Sigmoid colon (tissue), 6 donors: ENCODE measurements at regions not wholly inside any gene's neighbourhood (a gene's known extent, or its start where the extent isn't known, plus 50 kb on each side); places are given as distances from the start of the nearest gene placed in this dataset.
A peak's percentile ranks its signal among the peaks of the same experiment; 100 is the strongest.

Experiments used
- DNase-seq: peaks from one replicate; pipeline ENCODE4 v3.0.0-alpha.2; 2019
- H3K27ac ChIP-seq, 4 donors: fragments of 200-600 bp; sonication (generic); one replicate each; pipeline ENCODE4 v1.5.1; 2016 to 2019; ENCODE audit warnings: mild to moderate bottlenecking in 1 of 4
- H3K27me3 ChIP-seq, 3 donors: fragments of 200-600 bp; sonication (generic); one replicate each; pipeline ENCODE4 v1.5.1; 2019; ENCODE audit warnings: mild to moderate bottlenecking in 1 of 3
- H3K36me3 ChIP-seq, 4 donors: fragments of 200-600 bp; sonication (generic); one replicate each; pipeline ENCODE4 v1.5.1; 2016 to 2019
- H3K4me1 ChIP-seq, 4 donors: fragments of 200-600 bp; sonication (generic); one replicate each; pipeline ENCODE4 v1.5.1; 2017 to 2019
- H3K4me3 ChIP-seq, 4 donors: fragments of 200-600 bp; sonication (generic); one replicate each; pipeline ENCODE4 v1.5.1; 2017 to 2019; ENCODE audit warnings: mild to moderate bottlenecking in 2 of 4, moderate library complexity in 1 of 4
- H3K9me3 ChIP-seq, 4 donors: fragments of 200-600 bp in 3 of 4; sonication (generic) in 3 of 4; one replicate each; pipeline versions ENCODE4 v1.5.1 to v1.6.1; 2013 to 2019
- CTCF ChIP-seq, 4 experiments: fragments of 450-650 bp in 3 of 4; fragments of 200-600 bp in 1 of 4; IDR thresholded peaks; one replicate each; pipeline ENCODE4 v1.5.1; 2016 to 2019; ENCODE audit warnings: antibody characterized with exemption in 4 of 4, mild to moderate bottlenecking in 3 of 4, moderate library complexity in 2 of 4
- EP300 ChIP-seq, 4 donors: sonication (generic); formaldehyde crosslinking; IDR thresholded peaks; one replicate each; pipeline ENCODE4 v1.6.1; 2017; ENCODE audit warnings: antibody characterized with exemption in 4 of 4
- POLR2A ChIP-seq, 2 donors: fragments of 450-650 bp; IDR thresholded peaks; one replicate each; pipeline ENCODE4 v1.6.1; 2016; ENCODE audit warnings: antibody characterized with exemption in 2 of 2, mild to moderate bottlenecking in 2 of 2, moderate library complexity in 2 of 2
- POLR2AphosphoS5 ChIP-seq, 4 donors: sonication (generic); formaldehyde crosslinking; IDR thresholded peaks; one replicate each; pipeline ENCODE4 v1.6.1; 2017; ENCODE audit warnings: antibody characterized with exemption in 4 of 4
- WGBS, 2 donors: extraction: QIAGEN DNeasy Blood & Tissue Kit; methylation state at CpG; one replicate each; pipeline ENCODE4 v1.1.7; 2013; 5-methylcytosine and 5-hydroxymethylcytosine counted together
- intact Hi-C: fragments of 100-400 bp; cut with DNase I; formaldehyde crosslinking; loops from one replicate; pipeline ENCODE4 v1.15.1; 2023
- donor health status: healthy with polysubstance abuse.
- donor health status: healthy.

GRCh38 chr5:57408714-57409113 lies 73.9 kb downstream of the ACTBL2 start:
- peak in 1 of 4 donors; percentile 9 for TF ChIP-seq POLR2AphosphoS5 (IDR thresholded peaks at IDR 0.05)
- TF ChIP-seq EP300 (IDR thresholded peaks at IDR 0.05): no peak
- no peak for TF ChIP-seq CTCF (IDR thresholded peaks at IDR 0.05)
- no peak for TF ChIP-seq POLR2A (IDR thresholded peaks at IDR 0.05)
- intact Hi-C loops: no loop called here
- H3K27me3 ChIP-seq: no peaks in the 10 kb centered on the region

GRCh38 chr5:57408285-57408684 lies 74.3 kb downstream of the ACTBL2 start:
- Histone ChIP-seq H3K4me1 (peaks cover 0 to 8% (median 5%) of the 10 kb centered on the region in 4 donors), H3K27me3 (no peaks in the 10 kb centered on the region)
- TF ChIP-seq POLR2A (IDR thresholded peaks at IDR 0.05) (no peak), CTCF (IDR thresholded peaks at IDR 0.05) (no peak), EP300 (IDR thresholded peaks at IDR 0.05) (no peak), POLR2AphosphoS5 (IDR thresholded peaks at IDR 0.05) (no peak)

More at GRCh38 chr5:57408714-57409113, 73.9 kb downstream of the ACTBL2 start:
- Histone ChIP-seq H3K27ac (peak overlapping the region in 1 of 4 donors; percentile 14), H3K9me3 (no peaks in the 10 kb centered on the region), H3K4me1 (peaks cover 0 to 8% (median 5%) of the 10 kb centered on the region in 4 donors), H3K4me3 (no peak overlapping the region), H3K36me3 (no peaks in the 10 kb centered on the region)
- no peak for DNase-seq
- WGBS, 2 donors: 53 to 66% methylated on average over 1 of the region's 1 CpG

GRCh38 chr5:57407391-57407790 lies 75.2 kb downstream of the ACTBL2 start:
- no peaks in the 10 kb centered on the region for H3K9me3 ChIP-seq
- no peaks in the 10 kb centered on the region for H3K27me3 ChIP-seq
- DNase-seq: no peak
- peaks cover 0 to 8% (median 5%) of the 10 kb centered on the region in 4 donors for H3K4me1 ChIP-seq
- intact Hi-C loops: no loop called here
- no peak overlapping the region for H3K4me3 ChIP-seq
- no peak overlapping the region for H3K27ac ChIP-seq
- TF ChIP-seq EP300 (IDR thresholded peaks at IDR 0.05) (no peak), CTCF (IDR thresholded peaks at IDR 0.05) (no peak), POLR2A (IDR thresholded peaks at IDR 0.05) (no peak), POLR2AphosphoS5 (IDR thresholded peaks at IDR 0.05) (no peak)
- 86 to 93% methylated on average over 5 of the region's 5 CpGs for WGBS, 2 donors
- no peaks in the 10 kb centered on the region for H3K36me3 ChIP-seq

More at GRCh38 chr5:57408285-57408684, 74.3 kb downstream of the ACTBL2 start:
- no peak overlapping the region for H3K27ac ChIP-seq
- no peak for DNase-seq
- H3K4me3 ChIP-seq: no peak overlapping the region
- intact Hi-C loops: no loop called here
- no peaks in the 10 kb centered on the region for H3K36me3 ChIP-seq
- 83 to 96% methylated on average over 5 of the region's 5 CpGs for WGBS, 2 donors
- no peaks in the 10 kb centered on the region for H3K9me3 ChIP-seq

- Histone ChIP-seq H3K9me3 (no peaks in the 10 kb centered on the region), H3K27ac (no peak overlapping the region), H3K4me3 (no peak overlapping the region), H3K27me3 (no peaks in the 10 kb centered on the region), H3K4me1 (peaks cover 0 to 8% (median 5%) of the 10 kb centered on the region in 4 donors), H3K36me3 (no peaks in the 10 kb centered on the region)
- DNase-seq: no peak
- TF ChIP-seq CTCF (IDR thresholded peaks at IDR 0.05): no peak
- TF ChIP-seq POLR2AphosphoS5 (IDR thresholded peaks at IDR 0.05): no peak
- intact Hi-C loops: no loop called here
- 59 to 76% methylated on average over 2 of the region's 2 CpGs for WGBS, 2 donors
Observed at GRCh38 chr5:57406641-57407040, 76.0 kb downstream of the ACTBL2 start.

- TF ChIP-seq CTCF (IDR thresholded peaks at IDR 0.05): no peak
- no peak for TF ChIP-seq POLR2AphosphoS5 (IDR thresholded peaks at IDR 0.05)
- no peak for TF ChIP-seq POLR2A (IDR thresholded peaks at IDR 0.05)
- Histone ChIP-seq H3K27me3 (no peaks in the 10 kb centered on the region), H3K9me3 (no peaks in the 10 kb centered on the region), H3K36me3 (no peaks in the 10 kb centered on the region), H3K4me1 (peaks cover 0 to 8% (median 5%) of the 10 kb centered on the region in 4 donors), H3K4me3 (no peak overlapping the region), H3K27ac (no peak overlapping the region)
- intact Hi-C loops: no loop called here
- DNase-seq: no peak
Observed at GRCh38 chr5:57405984-57406383, 76.6 kb downstream of the ACTBL2 start.
